Tongue (tissue), 1 donor: ENCODE measurements at regions not wholly inside any gene's neighbourhood (a gene's known extent, or its start where the extent isn't known, plus 50 kb on each side); places are given as distances from the start of the nearest gene placed in this dataset.
A peak's percentile ranks its signal among the peaks of the same experiment; 100 is the strongest.

ENCODE experiments used
- DNase-seq: peaks from one replicate; pipeline ENCODE4 v3.0.0-alpha.2; 2015

DNA sequence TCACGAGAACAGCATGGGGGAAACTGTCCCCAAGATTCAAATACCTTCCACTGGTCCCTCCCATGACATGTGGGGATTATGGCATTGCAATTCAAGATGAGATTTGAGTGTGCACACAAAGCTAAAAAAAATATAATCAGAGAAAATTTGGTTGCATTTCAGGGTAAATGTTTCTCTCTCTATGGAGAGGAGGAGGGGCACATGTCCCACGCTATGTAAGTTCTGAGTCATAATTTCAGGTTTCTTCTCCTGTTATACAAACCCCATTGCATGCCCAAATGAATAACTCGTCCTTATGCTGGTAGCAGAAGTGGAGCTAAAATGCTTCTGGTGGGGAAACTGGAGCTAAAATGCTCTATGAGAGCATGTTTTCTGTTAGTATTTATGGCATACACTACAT lies 209.7 kb upstream of the DCBLD2 start:
- no peak for DNase-seq

DNA sequence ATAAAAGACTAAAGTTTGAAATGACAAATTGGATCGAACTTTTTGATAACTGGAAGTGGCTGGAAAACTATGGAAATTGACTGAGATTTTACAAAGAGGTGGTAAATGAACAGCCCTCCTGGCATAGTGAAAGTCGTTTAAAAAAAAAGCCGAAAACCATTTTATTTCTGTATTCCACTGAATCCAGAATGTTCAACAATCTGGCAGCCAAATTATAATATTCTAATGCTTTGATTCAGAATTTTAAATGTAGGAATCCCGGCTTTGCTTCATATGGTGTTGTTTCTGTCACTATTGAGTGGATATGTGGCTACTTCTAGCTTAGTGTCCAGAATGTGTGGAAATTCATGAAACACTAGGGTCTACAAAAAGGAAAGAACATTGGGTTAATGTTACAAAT lies 208.9 kb upstream of the DCBLD2 start:
- no peak for DNase-seq

DNA sequence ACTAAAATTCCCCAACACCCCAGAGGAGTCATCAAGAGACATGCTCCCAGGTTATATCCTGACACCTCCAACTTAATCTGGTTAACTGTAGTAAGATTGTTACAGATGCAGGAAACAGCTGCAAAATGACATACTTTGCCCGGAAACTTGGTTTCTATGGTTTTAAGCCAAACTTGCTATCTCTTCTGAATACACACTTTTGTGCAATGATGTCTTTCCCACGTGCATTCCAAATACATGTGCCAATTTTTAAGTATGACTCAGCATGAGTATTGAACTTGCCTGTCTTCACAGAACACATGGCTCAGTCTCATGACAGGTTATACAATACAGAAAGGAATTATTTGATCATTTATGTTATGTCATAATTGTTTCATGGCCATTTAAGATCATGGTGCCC lies 207.0 kb upstream of the DCBLD2 start:
- peak; percentile 30 for DNase-seq

DNA sequence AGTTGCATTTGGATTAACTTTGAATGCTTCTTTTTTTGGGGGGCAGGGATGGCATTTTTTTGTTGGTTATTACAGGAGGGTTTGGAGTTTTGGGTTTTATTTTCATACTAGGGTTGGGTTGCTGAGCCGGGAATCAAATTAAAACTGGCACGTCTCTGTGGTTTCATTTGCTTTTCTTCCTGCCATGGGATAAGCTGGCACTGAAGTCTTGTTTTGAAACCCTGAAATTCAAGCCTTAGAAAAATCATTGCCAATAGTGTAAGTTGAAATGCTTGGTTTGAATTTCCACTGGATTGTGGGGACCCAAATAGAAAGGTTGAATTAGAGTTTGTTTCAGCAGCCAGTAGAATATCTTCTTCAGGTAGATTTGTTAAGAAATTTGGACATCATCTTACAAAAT lies 193.1 kb upstream of the DCBLD2 start:
- no peak for DNase-seq

DNA sequence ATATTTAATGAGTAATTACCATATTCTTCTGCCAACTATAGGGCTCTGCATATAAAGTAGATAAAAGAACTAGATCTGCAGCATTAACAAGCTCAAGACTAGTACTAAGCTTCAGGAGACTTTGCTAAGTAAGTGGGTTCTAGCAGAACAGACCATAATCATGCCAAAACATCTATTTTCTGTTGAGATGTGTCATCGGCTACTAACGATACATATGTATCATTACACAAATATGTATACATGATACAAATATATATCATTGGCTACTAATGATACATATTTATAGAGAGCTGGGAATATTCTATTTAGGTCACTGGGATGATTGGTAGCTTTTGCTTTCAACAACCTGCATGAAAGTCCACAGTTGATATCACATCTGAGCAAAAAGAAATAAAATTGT lies 185.8 kb upstream of the DCBLD2 start:
- DNase-seq, result no peak

DNA sequence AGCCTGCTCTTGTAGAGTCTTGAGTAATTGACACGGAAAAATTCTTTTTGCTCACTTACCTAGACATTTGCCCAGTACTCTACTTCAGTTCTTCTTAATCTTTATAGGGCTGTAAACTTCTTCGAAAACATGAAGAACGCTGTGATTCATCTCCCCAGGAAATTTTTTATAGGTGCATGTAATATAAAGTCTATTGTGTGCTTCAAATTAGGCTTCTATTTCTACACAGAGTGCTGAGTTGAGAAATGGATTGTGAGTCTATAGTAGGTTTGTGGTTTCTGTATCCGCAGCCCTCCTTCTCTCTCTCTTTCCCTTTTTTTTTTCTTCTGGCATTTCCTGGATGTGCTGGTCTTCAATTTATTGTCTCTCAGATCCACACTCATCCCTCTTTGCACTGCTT lies 183.3 kb upstream of the DCBLD2 start:
- DNase-seq, result no peak

DNA sequence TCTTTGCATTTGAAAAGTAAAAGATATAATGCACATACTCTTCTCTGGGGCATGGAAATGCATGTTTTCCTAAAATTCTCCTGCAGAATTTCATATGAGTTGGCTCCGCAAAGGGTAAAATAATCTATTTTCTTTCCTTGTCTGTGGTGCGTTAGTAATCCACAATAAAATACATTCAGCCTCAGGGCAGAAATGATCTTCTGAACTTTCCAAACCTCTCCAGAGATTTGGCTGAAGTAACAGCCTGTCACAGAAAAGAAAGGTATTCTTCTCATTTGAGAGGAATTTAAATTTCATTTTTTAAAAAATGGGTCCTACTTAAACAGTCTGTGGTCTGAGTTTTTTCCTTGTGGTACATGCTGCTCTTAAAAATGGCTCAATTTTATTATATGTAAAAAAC lies 182.7 kb upstream of the DCBLD2 start:
- no peak for DNase-seq

DNA sequence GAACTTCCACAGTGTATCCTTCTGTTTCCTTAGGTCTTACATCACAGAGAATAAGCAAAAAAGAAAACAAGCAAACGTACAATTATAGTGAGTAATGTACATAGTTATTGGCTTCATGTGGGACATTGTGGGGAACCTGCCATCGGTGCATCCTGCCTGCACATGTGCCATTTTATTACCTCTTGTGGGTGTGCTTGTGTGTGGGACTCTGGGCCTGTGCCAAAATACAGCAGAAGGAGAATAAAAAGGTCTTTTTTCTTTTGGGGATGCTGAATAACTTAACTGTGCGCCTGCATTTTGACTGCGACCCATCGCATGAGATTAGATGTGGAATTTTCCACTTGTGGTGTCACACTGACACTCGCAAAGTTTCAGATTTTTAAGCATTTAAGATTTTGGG lies 169.6 kb upstream of the DCBLD2 start:
- DNase-seq, result no peak

DNA sequence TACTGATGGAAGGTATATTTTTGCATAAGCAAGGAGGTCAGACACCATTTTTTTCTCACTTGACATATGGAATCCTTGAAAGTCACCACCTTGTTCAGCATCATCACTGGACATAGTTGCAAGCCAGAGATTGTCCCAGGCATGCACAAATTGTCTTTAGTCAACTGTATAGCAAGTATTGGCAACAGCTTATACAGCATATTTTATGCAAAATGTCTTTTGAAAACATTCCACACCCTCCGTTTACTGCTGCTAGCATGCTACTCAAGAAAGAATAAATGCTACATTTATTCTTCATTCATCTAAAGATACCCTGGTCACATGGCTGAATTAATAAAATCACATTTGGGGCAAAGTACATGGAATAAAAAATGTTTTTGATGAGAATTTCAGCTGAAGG lies 168.5 kb upstream of the DCBLD2 start:
- no peak for DNase-seq

DNA sequence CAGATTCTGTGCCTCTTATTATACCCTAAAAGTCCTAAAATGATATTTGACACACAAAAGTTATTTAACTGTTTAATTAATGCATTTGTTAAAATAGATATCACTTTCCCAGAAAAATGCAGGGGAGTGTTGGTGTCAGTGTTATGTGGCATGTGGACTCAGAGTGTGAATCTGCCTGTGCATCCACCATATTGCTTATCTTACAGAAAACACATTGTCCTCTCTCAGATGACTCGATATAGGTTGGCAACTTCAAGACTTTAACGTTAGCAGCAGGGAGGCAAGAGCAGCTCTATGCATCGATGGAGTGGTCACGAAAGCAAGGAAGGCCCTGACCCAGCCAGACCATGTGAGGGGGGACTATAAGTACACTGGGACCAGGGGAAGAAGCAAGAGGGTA lies 165.4 kb upstream of the DCBLD2 start:
- DNase-seq, result no peak

DNA sequence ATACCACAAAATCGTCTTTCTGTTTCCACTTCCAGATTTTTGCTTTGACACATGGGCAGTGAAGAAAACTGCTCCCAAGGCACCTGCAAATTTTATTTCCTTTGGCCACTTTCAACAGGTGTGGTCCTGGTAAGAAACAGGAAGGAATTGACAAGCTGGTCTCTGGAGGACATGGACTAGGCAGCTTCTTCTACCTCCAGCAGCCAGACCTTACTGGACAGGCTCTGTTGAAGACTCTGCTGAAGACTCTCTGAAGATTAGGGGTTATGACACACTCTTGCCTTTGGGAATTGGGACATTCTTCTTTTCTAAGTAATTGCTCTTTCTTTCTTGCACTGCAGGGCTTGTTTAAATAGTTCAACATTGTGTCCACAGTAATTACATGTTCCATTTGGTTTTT lies 147.7 kb upstream of the DCBLD2 start:
- no peak for DNase-seq

DNA sequence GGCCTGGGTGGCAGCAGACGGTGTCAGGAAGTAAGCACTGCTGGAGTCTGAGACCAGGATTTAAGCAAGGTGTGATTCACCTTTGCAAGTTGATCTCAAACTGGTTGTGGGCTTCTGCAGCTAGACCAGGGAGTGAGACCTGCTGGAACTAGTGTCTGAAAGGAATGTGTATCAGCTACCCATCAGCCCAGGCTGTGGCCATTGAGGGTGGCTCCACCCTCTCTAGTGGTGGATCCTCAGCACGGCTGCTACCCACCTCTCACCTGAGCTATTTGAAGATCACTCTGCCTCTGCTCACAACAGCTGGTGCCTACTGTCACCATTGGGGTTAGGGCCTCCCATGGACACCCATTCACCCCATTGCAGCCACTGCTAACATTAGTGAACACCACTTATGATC lies 140.3 kb upstream of the DCBLD2 start:
- DNase-seq, result no peak

DNA sequence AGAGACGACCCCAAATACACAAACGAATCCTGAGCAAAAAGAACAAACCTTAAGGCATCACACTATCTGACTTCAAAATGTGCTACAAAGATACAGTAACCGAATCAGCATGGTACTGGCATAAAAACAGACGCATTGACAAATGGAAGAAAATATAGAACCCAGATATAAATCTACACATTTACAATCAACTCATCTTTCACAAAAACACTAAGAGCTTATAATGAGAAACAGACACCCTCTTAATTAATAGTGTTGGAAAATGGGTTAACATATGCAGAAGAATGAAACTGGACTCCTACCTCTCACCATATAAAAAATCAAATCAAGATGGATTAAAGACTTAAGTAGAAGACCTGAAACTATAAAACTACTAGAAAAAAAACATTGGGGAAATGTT lies 130.3 kb upstream of the DCBLD2 start:
- DNase-seq, result no peak

DNA sequence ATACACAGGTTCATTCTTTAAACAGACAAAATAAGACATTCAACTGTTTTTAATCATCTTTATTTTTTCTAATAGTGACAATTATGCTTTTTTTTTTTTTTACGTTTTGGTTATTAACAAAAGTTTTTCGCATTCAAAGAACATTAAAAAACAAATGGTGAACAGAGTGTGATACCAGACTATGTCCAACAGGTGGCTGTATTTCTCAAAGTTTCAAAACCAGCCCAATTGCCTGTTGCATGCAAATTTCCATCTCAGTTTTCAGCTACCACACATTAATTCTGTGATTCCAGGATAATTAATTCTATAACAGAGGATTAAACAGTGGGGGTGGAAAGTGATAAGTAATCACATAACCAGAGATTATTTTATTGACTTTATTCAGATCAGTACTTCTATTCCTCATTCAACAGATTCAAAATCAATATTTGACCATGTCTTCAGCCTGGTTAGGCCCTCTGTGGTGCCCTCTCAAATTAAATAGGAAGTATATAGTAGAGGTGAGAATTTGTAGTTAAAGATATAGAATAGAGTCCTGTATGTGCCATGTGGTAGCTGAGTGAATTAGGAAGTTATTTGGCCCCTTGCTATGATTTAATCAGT lies 122.2 kb upstream of the DCBLD2 start:
- peak; percentile 60 for DNase-seq

DNA sequence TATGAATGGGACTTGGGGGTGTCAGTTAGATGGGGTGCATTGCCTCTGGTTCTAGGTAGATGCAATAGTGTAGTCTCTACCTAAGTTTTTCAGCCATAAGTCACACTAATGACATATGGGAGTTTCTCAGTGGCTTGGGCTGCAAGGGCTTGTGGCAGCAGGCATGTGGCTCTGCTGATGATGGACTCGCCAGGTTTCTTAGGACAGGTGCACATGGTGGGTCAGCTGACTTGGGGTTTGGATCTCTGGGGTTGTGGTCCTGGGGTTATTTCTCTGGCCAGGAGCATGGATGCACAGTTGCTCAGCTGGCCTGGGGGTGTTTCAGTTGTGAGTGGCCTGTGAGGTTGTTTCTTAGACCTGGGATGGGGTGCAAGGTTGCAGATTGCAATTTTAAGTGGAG lies 120.0 kb upstream of the DCBLD2 start:
- no peak for DNase-seq

DNA sequence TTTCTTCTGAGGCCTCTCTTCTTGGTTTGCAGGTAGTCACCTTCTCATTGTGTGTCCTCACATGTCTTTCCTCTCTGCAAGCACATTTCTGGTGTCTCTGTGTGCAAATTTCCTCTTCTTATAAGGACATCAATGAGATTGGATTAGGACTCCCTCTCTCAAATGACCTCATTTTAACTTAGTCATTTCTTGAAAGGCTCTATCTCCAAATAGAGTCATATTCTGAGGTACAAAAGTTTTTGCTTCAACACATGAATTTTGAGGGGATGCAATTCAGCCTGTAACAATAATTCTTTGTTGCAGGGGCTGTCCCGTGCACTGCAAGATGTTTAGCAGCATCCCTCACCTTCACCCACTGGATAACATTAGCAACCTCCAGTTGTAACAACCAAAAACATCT lies 115.0 kb upstream of the DCBLD2 start:
- no peak for DNase-seq

DNA sequence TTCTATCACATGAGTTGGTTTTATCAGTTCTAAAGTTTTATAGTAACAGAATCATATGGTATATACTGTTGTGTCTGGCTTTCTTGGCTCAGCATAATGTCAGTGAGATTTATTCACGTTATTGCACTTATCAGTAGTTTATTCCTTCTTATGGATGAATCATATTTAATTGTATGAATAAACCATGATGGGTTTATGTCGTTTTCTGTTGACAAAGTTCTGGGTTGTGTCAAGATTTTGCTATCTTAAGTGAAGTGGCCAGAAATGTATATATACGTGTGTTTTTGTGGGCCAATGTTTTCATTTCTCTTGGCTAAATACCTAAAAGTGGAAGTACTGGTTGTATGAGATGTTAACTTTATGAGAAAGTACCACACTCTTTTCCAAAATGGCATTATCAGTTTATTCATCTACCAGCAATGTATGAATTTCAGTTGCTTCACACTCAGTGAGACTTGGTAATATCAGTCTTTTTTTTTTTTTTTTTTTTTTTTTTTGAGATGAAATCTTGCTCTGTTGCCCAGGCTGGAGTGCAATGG lies 112.4 kb upstream of the DCBLD2 start:
- no peak for DNase-seq

DNA sequence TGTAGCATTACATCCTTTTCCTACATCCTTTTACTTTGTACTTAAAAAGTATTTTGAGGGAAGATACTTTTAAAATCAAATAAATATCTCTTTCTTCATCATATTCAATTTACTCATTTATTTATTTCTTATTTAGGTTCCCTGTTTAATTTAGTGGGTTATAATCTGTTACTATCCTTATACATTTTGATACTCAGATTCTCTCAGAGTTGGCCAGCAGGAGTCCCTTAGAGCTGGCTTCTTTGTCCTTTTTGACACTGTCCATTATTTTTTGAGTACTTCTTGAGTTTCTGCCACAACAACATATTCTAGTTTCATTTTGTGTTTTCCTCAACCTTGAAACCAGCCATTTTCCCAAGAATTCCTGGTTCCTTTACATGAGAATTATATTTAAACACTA lies 111.6 kb upstream of the DCBLD2 start:
- no peak for DNase-seq

DNA sequence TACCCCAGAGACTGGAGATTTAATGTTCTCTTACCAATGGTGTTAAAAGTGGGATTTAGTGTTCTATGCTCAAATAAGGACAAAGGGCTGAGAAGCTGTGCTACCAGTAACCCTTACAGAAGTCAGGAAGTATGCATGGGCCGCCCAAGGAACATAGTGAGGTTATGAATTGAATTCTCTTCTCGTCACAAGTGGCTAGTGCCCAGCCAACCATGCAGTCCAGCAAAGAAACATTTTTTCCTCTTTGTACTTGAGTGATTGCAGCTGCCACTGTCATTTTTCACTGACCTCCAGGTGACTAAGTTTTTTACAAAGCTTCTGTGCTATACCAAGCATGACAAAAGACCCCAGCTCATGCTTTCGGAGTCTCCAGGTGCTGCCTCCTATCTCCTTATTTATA lies 110.6 kb upstream of the DCBLD2 start:
- DNase-seq, result no peak

DNA sequence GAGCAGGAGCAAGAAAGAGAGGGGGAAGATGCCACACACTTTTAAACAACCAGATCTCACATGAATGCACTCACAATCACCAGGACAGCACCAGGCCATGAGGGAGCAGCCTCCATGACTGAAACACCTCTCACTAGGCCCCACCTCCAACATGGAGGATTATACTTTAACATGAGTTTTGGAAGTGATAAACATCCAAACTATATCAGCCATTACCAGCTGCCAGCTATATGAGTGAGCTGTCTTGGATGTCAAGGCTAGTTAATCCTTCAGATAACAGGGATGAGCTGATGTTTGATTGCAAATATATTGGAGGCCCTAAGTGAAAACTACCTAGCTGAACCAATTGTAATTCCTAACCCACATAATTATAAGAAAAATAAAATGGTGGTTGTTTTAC lies 108.4 kb upstream of the DCBLD2 start:
- no peak for DNase-seq

DNA sequence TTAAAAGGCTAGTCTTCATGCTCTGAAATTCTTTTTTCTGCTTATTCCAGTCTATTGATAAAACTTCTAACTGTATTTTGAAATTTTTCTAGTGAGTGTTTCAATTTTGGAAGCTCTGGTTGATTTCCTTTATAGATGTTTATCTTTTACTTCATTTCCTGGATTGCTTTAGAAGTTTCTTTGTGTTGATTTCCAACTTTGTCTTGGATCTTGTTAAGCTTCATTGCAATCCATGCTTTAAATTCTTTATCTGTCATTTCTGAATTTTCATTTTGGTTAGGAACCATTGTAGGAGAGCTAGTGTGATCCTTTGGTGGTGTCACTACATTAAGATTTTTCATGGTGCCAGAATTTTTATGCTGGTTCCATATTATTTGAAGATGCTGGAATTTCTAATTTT lies 105.2 kb upstream of the DCBLD2 start:
- DNase-seq, result no peak

DNA sequence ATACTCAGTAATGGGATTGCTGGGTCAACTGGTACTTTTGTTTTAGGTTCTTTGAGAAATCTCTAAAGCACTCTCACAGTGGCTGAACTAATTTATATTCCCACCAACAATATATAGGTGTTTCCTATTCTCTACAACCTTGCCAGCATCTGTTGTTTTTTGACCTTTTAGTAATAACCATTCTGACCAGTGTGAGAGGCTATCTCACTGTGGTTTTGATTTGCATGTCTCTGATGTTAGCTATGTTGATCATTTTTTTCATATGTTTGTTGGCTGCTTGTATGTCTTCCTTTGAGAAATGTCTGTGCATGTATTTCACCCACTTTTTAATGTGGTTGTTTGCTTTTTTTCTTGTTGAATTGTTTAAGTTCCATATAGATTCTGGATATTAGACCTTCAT lies 98.2 kb upstream of the DCBLD2 start:
- no peak for DNase-seq

DNA sequence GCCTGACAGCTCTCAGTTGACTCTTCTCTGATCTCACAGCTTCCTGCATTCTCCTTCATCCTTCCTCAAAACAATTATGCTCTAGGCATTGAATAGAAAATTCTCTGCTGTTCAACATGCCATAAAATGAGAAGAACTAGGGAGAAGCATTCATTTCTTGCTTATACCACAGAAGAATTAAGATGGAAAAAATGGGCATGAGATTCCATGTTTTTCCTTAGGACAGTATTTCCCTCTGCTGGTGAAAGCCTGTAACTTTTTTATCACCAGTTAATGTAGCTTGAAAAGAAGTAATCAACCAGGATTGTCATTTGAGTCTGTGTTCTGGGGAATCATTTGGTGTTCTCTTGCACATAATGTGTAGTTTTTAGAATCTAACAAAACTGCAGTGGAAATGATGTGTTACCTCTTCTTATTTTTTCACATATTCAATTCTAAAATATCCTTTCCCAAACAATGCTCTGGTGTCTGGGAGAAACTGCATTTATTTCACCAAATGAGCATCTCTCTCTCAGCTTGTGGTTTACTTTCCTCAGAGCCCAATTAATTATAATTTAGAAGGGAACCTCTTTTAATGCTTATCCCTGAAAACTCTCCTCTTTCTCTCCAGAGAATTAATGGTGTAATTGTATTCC lies 92.8 kb upstream of the DCBLD2 start:
- peak; percentile 63 for DNase-seq

DNA sequence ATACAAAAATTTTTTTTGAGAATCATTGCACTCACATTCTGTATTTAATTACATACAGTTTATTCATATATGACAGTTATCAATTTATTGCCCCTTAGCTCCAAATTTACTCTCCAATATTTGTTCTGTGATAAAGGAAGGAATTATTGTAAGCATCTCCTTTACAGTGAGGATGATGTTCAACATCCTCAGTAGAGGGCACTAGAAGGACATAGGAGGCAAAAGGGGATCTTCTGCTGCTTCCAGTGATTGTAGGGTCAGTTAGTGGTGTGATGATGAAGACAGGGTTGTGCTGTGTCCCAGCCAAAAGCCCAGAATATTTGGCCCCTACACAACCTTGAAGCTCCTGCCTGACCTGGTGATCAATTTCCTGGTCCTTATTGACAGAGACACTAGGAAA lies 89.9 kb upstream of the DCBLD2 start:
- DNase-seq, result no peak

DNA sequence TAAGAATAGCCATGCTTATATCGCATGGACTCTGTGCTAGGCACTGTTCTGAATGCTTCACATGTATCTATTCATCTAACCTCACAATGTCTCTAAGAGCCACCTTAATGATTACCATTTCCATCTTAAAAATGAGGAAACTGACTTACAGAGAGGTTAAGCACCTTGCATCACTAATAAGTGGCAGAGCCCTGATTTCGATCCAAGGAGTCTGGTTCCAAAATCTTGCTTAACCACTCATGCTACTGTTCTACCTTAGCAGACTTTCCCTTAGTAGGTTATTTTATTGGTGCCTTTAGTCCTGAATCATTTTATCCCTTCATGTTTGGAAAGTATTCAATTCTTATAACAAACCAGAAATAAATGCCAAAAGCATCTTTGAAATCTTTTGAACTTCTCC lies 89.2 kb upstream of the DCBLD2 start:
- no peak for DNase-seq
